Activated naive CD8-positive, alpha-beta T cell treated with anti-CD3 and anti-CD28 coated beads, Interleukin-2, amount 50 U/mL, for 24 hours (primary cell): ENCODE measurements at regions not wholly inside any gene's neighbourhood (a gene's known extent, or its start where the extent isn't known, plus 50 kb on each side); places are given as distances from the start of the nearest gene placed in this dataset.

Source experiments
- ATAC-seq: fragments of 150-1000 bp; cut with Tn5 transposase; one replicate; pipeline ENCODE4 v1.10.0; 2021
- DNase-seq: peaks from one replicate; pipeline ENCODE4 v3.0.0; 2021
- H3K27ac Mint-ChIP-seq: one replicate; pipeline ENCODE4 v1.8.0; 2021; ENCODE audit warnings: mild to moderate bottlenecking, mixed read lengths
- H3K27me3 Mint-ChIP-seq: one replicate; pipeline ENCODE4 v1.8.0; 2021; ENCODE audit warnings: mixed read lengths
- H3K36me3 Mint-ChIP-seq: one replicate; pipeline ENCODE4 v1.8.0; 2021; ENCODE audit warnings: low read depth, mixed read lengths
- H3K4me1 Mint-ChIP-seq: one replicate; pipeline ENCODE4 v1.8.0; 2021; ENCODE audit warnings: mixed read lengths
- H3K4me3 Mint-ChIP-seq: one replicate; pipeline ENCODE4 v1.8.0; 2021; ENCODE audit warnings: mild to moderate bottlenecking, moderate library complexity, mixed read lengths
- H3K9me3 Mint-ChIP-seq: one replicate; pipeline ENCODE4 v1.8.0; 2021; ENCODE audit warnings: mixed read lengths

DNA sequence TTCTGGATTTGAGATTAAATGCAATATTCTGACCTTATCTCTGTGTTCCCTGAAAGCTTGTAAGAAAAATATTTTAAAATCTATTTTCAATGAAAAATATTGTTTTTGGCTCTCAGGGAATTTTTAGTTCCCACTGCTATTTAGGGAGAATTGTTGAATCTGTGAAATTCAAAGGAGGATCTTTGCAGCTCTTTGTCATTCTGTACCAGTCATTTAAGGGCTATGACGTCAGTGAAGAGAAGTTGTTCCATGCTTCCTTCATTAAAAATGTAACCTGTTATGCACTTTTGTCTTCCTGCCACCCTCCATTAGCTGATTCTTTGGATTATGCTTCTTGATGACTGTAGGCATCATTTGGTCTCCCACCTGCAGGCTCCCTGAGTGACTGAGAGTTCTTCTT is 427.8 kb upstream of the C2CD4B start:
- H3K4me3 Mint-ChIP-seq, result no peak overlapping the region
- H3K36me3 Mint-ChIP-seq, result no peaks in the 10 kb centered on the region
- ATAC-seq (no peak), DNase-seq (no peak)
- H3K4me1 Mint-ChIP-seq, result no peaks in the 10 kb centered on the region
- H3K9me3 Mint-ChIP-seq, result no peaks in the 10 kb centered on the region
- no peak overlapping the region for H3K27ac Mint-ChIP-seq
- peaks cover 7% of the 10 kb centered on the region for H3K27me3 Mint-ChIP-seq

DNA sequence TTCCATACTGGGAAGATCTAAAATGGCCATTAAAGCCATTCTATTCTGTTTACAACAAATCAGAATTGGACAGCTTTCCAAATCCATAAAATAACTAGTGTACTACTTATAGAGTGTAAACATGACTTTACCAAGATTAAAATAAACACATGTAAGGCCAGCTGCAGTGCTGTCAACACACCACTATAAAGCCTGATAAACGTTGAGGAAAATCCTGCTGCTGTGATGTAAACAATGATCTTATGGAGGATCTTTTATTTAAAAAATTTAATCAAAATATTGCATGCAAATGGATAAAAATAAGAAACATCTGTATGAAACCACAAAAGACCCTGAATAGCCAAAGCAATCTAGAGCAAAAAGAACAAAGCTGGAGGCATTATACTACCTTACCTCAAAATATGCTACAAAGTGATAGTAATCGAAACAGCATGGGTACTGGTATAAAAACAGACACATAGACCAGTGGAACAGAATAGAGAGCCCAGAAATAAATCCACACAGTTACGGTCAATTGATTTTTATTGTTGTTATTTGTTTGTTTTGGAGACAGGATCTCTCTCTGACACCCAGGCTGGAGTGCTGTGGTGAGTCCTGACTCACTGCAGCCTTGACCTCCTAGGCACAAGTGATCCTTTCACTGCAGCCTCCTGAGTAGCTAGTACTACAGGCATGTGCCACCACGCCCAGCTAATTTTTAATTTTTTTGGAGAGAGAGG is 428.8 kb upstream of the C2CD4B start:
- no peak overlapping the region for H3K27ac Mint-ChIP-seq
- no peak for ATAC-seq
- no peak overlapping the region for H3K4me3 Mint-ChIP-seq
- H3K27me3 Mint-ChIP-seq, result peaks cover 7% of the 10 kb centered on the region
- no peak for DNase-seq
- H3K4me1 Mint-ChIP-seq, result no peaks in the 10 kb centered on the region
- no peaks in the 10 kb centered on the region for H3K36me3 Mint-ChIP-seq
- H3K9me3 Mint-ChIP-seq, result no peaks in the 10 kb centered on the region

- no peaks in the 10 kb centered on the region for H3K36me3 Mint-ChIP-seq
- peaks cover 12% of the 10 kb centered on the region for H3K27me3 Mint-ChIP-seq
- no peaks in the 10 kb centered on the region for H3K4me1 Mint-ChIP-seq
- no peak overlapping the region for H3K27ac Mint-ChIP-seq
- H3K9me3 Mint-ChIP-seq, result no peaks in the 10 kb centered on the region
- ATAC-seq, result no peak
- DNase-seq, result no peak
- no peak overlapping the region for H3K4me3 Mint-ChIP-seq
These were observed 433.1 kb upstream of the C2CD4B start for GRCh38 chr15:62598217-62598616.

DNA sequence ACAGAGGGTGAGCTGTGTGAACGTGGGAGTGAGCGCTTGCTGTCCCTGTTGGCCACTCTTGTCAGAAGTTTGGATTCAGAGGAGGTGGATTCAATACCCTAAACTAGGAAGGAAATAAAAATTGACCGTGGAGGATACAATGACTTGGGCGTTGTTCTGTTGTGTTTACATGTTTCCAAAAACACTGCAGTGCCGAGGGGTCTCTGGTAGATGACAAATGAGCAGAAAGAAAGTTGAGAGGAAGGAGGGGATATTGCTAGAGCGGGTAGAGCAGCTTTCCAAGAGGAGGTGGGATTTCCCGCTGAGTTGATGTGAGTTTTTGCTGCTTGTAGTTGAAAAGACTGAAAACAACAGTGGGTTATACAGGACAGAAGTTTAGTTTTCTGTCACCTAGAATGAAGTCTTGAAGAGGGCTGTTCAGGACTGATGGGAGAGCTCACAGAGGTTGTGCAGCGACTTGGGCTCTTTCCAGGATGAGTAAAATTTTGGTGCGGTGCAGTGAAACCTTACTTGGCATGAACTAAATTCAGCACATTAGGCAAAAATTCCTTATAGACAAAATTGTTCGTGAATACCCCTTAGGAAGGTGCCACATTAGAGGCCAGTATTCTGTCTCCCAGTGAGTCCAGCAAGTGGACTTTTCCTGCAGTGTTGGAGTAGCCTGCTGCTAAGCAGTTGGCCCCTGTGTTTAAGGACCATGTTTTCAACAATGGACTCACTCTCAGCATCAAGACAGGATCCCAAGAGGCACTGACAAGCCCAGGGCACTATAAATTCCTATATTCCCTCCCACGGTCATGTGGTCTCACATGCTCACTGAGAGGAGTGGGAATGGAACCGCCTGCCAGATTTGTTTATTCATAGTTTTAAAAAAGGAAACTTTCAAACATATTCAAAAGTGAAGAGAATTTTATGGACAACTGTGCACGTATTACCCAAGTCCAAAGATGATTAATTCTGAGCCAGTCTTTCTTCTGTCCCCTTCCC is 435.0 kb upstream of the C2CD4B start:
- Mint-ChIP-seq H3K27me3 (peaks cover 10% of the 10 kb centered on the region), H3K36me3 (no peaks in the 10 kb centered on the region), H3K9me3 (no peaks in the 10 kb centered on the region), H3K4me1 (no peaks in the 10 kb centered on the region), H3K27ac (no peak overlapping the region), H3K4me3 (no peak overlapping the region)
- no peak for ATAC-seq
- DNase-seq, result no peak

GRCh38 chr15:62601777-62602545 is 436.9 kb upstream of the C2CD4B start:
- no peak for DNase-seq

DNA sequence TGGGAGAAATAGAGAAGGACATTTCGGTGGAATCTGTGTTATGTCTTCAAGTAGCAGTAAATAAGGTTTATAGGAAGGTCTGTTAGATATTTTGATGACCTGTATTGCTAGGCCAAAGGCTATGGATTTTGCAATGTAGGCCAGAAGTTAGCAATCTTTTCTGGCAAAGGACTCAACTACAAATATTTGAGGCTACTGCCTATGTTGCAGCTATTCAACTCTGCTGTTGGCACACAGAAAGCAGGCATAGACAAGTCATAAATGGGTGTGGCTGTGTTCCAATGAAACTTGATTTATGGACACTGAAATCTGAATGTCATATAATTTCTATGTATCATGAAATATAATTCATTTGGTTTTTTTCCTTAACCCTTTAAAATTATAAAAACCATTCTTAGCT is 438.7 kb upstream of the C2CD4B start:
- no peaks in the 10 kb centered on the region for H3K4me1 Mint-ChIP-seq
- no peak for ATAC-seq
- peaks cover 17% of the 10 kb centered on the region for H3K27me3 Mint-ChIP-seq
- no peak overlapping the region for H3K27ac Mint-ChIP-seq
- no peaks in the 10 kb centered on the region for H3K9me3 Mint-ChIP-seq
- no peak for DNase-seq
- H3K4me3 Mint-ChIP-seq, result no peak overlapping the region
- H3K36me3 Mint-ChIP-seq, result no peaks in the 10 kb centered on the region

More at GRCh38 chr15:62601777-62602545, 436.9 kb upstream of the C2CD4B start:
- Mint-ChIP-seq H3K4me1 (no peaks in the 10 kb centered on the region), H3K4me3 (no peak overlapping the region), H3K36me3 (no peaks in the 10 kb centered on the region), H3K27me3 (peaks cover 10% of the 10 kb centered on the region), H3K9me3 (no peaks in the 10 kb centered on the region), H3K27ac (no peak overlapping the region)
- no peak for ATAC-seq

DNA sequence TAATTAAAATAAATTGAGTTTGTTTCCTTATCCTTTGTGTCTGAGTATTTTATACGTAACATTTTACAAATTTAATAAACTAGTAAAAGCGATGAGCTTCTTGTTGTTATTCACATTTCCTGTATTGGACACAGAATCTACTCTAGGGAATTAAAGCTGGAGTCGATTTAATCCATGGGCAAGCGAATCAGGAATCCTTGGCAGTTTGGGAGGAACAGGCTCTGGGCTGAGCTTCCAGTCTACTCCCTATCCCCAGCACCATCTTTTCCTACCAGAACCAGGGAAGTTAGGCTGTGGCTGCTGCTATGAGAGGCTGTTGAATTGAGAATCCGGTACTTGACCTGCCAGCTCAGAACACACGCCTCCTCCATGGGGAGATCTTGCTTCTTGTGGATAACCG is 437.3 kb upstream of the TPM1 start:
- H3K27me3 Mint-ChIP-seq, result peaks cover 19% of the 10 kb centered on the region

DNA sequence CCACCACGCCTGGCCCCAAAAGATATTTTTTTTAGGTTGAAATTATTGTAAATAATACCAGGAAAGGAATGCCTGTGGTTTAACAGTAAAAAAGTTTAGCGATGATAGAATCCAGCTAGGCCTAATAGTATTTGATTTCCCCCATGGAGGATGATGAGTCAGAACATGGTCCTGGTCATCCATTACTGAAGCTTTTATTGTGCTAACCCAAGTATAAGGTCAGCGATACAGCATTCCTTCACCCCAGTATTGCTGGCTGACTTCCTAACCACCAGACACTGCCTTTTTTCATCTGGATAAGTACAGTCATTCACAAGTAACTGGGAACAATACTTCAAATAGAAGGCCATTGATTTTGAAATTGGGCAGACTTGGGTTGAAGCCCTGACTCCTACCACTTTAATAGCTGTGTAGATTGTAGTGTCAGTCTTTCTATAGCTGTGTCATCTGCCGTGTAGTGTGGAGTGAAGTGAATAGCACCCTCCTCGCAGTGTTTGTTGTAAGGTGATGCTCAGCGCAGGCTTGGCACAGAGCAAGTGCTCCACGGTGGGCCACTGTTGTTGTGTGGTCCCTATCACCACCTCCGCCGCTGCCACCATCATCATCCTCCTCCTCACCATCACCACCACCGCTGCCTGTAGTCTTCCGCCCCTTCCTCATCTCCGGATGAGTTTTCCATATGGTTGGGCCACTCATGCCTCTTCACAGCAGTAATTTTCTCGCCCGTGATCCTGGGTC is 436.0 kb upstream of the TPM1 start:
- Mint-ChIP-seq H3K4me3 (no peak overlapping the region), H3K27ac (no peak overlapping the region), H3K9me3 (no peaks in the 10 kb centered on the region), H3K4me1 (no peaks in the 10 kb centered on the region), H3K36me3 (no peaks in the 10 kb centered on the region), H3K27me3 (peaks cover 21% of the 10 kb centered on the region)
- no peak for ATAC-seq
- no peak for DNase-seq

More for the DNA sequence above, 437.3 kb upstream of the TPM1 start:
- ATAC-seq, result no peak
- no peaks in the 10 kb centered on the region for H3K4me1 Mint-ChIP-seq
- DNase-seq, result no peak
- H3K36me3 Mint-ChIP-seq, result no peaks in the 10 kb centered on the region
- H3K27ac Mint-ChIP-seq, result no peak overlapping the region
- no peak overlapping the region for H3K4me3 Mint-ChIP-seq
- no peaks in the 10 kb centered on the region for H3K9me3 Mint-ChIP-seq

- Mint-ChIP-seq H3K9me3 (no peaks in the 10 kb centered on the region), H3K27me3 (peaks cover 18% of the 10 kb centered on the region), H3K36me3 (no peaks in the 10 kb centered on the region), H3K4me3 (no peak overlapping the region), H3K4me1 (no peaks in the 10 kb centered on the region), H3K27ac (no peak overlapping the region)
- ATAC-seq (no peak), DNase-seq (no peak)
These were observed 435.5 kb upstream of the TPM1 start for GRCh38 chr15:62607114-62607462.

- Mint-ChIP-seq H3K9me3 (no peaks in the 10 kb centered on the region), H3K4me1 (no peaks in the 10 kb centered on the region), H3K36me3 (no peaks in the 10 kb centered on the region), H3K4me3 (no peak overlapping the region), H3K27ac (no peak overlapping the region), H3K27me3 (peaks cover 18% of the 10 kb centered on the region)
- DNase-seq, result no peak
- ATAC-seq, result no peak
These were observed 434.9 kb upstream of the TPM1 start for GRCh38 chr15:62607643-62608042.

- no peak for DNase-seq
- ATAC-seq, result no peak
- Mint-ChIP-seq H3K27me3 (peaks cover 18% of the 10 kb centered on the region), H3K27ac (no peak overlapping the region), H3K4me3 (no peak overlapping the region), H3K36me3 (no peaks in the 10 kb centered on the region), H3K9me3 (no peaks in the 10 kb centered on the region), H3K4me1 (no peaks in the 10 kb centered on the region)
These were observed 434.2 kb upstream of the TPM1 start for GRCh38 chr15:62608369-62608768.

- Mint-ChIP-seq H3K9me3 (no peaks in the 10 kb centered on the region), H3K27ac (no peak overlapping the region), H3K27me3 (peaks cover 17% of the 10 kb centered on the region), H3K4me1 (no peaks in the 10 kb centered on the region), H3K4me3 (no peak overlapping the region), H3K36me3 (no peaks in the 10 kb centered on the region)
- no peak for DNase-seq
- ATAC-seq, result no peak
These were observed 432.2 kb upstream of the TPM1 start for GRCh38 chr15:62610265-62610869.

- Mint-ChIP-seq H3K9me3 (no peaks in the 10 kb centered on the region), H3K4me3 (no peak overlapping the region), H3K27ac (no peak overlapping the region), H3K4me1 (no peaks in the 10 kb centered on the region), H3K27me3 (peaks cover 17% of the 10 kb centered on the region), H3K36me3 (no peaks in the 10 kb centered on the region)
- DNase-seq, result no peak
- no peak for ATAC-seq
These were observed 431.5 kb upstream of the TPM1 start for GRCh38 chr15:62611002-62611401.
